NB4 (cell line): ENCODE measurements at regions not wholly inside any gene's neighbourhood (a gene's known extent, or its start where the extent isn't known, plus 50 kb on each side); places are given as distances from the start of the nearest gene placed in this dataset.

Experiments used
- CTCF ChIP-seq: IDR thresholded peaks from one replicate; pipeline ENCODE4 v1.5.1; 2012; ENCODE audit warnings: low read depth, low read length
- MAX ChIP-seq: IDR thresholded peaks from 2 replicates; pipeline ENCODE4 v1.6.1; 2011; ENCODE audit warnings: low read depth, low read length
- MYC ChIP-seq: IDR thresholded peaks from 2 replicates; pipeline ENCODE4 v1.6.1; 2011; ENCODE audit warnings: low read depth, low read length
- POLR2A ChIP-seq: IDR thresholded peaks from 2 replicates; pipeline ENCODE4 v1.6.1; 2011; ENCODE audit warnings: mild to moderate bottlenecking; ENCODE audit not compliant: insufficient read length; ENCODE audit errors: extremely low read depth

- TF ChIP-seq CTCF = no peak
- TF ChIP-seq MYC = no peak
- TF ChIP-seq POLR2A = no peak
- no peak for TF ChIP-seq MAX
Measured at GRCh38 chr18:53935399-53935798, 289.1 kb downstream of the MBD2 start.
